K562 (cell line): ENCODE measurements at regions not wholly inside any gene's neighbourhood (a gene's known extent, or its start where the extent isn't known, plus 50 kb on each side); places are given as distances from the start of the nearest gene placed in this dataset.

Experiments used
- ATAC-seq: fragments of 200-7000 bp; cut with Tn5 transposase; 3 replicates; pipeline ENCODE4 v1.9.1; 2020; ENCODE audit warnings: moderate library complexity
- BruUV-seq: library from RNA; stranded (reverse); fragments of 400-500 nt; replicated peaks from 2 replicates; lab custom pipeline; 2021; lab: Mats Ljungman, UMichigan
- CTCF ChIA-PET: fragments of 300-600 bp; formaldehyde crosslinking; extraction: SDS; loops from one replicate; lab custom pipeline; 2021; ENCODE audit warnings: low intra/inter-chr PET ratio; lab: Yijun Ruan, JAX
- POLR2A ChIA-PET: fragments of 300-600, 350-650 bp; sonication (Branson Sonifier 250); formaldehyde crosslinking; extraction: SDS; loops from one replicate; lab custom pipeline; 2021; ENCODE audit warnings: antibody characterized with exemption, inconsistent platforms; lab: Yijun Ruan, JAX
- DNase-seq, 4 experiments: peaks; one replicate each; pipeline versions ENCODE4 v3.0.0 to v3.0.0-alpha.2; 2011 to 2018; ENCODE audit warnings: low spot score in 3 of 4, mixed read lengths in 3 of 4; ENCODE audit errors: extremely low read depth in 1 of 4
- FAIRE-seq: peaks from 2 replicates; lab custom pipeline; 2011; peaks lifted over from hg19 to GRCh38; lab: Jason Lieb, UNC
- H2AFZ ChIP-seq: 2 replicates; pipeline ENCODE4 v1.6.0; 2011; ENCODE audit warnings: low read depth, low read length, control low read depth, inconsistent platforms
- H3K27ac ChIP-seq: fragments of 200-600 bp; 3 replicates; pipeline ENCODE4 v1.8.0; 2011; ENCODE audit warnings: low read depth, mild to moderate bottlenecking, control low read depth, inconsistent platforms, low read length, moderate library complexity, mixed read lengths; ENCODE audit errors: extremely low read depth
- H3K27me3 ChIP-seq, 2 experiments: fragments of 300-600 bp in 1 of 2; 2 replicates in 1 of 2; 3 replicates in 1 of 2; pipeline versions ENCODE4 v1.6.0 to v1.8.0; 2011; ENCODE audit warnings: inconsistent platforms in 2 of 2, low read length in 2 of 2, mild to moderate bottlenecking in 1 of 2, mixed read lengths in 1 of 2, moderate library complexity in 1 of 2; ENCODE audit not compliant: control insufficient read depth in 2 of 2, insufficient read depth in 2 of 2
- H3K36me3 ChIP-seq: fragments of 300-600 bp; 3 replicates; pipeline ENCODE4 v1.8.0; 2011; ENCODE audit warnings: mild to moderate bottlenecking, low read length, inconsistent platforms; ENCODE audit not compliant: control insufficient read depth, insufficient read depth
- H3K4me1 ChIP-seq, 2 experiments: fragments of 200-600 bp in 1 of 2; replicated peaks in 1 of 2; 2 replicates in 1 of 2; 3 replicates in 1 of 2; pipeline versions ENCODE4 v1.5.1 to v1.8.0; 2011; ENCODE audit warnings: inconsistent platforms in 2 of 2, low read length in 2 of 2, mild to moderate bottlenecking in 1 of 2, mixed read lengths in 1 of 2, moderate library complexity in 1 of 2; ENCODE audit not compliant: control insufficient read depth in 2 of 2, insufficient read depth in 2 of 2
- H3K4me2 ChIP-seq: 2 replicates; pipeline ENCODE4 v1.6.1; 2011; ENCODE audit warnings: low read length, control low read depth, inconsistent platforms, mixed read lengths; ENCODE audit not compliant: insufficient read depth
- H3K4me3 ChIP-seq: fragments of 200-600 bp; sonication (generic), shearing (Covaris generic); 2 replicates; pipeline ENCODE4 v1.5.1; 2016; ENCODE audit warnings: control low read depth, inconsistent platforms
- H3K79me2 ChIP-seq: fragments of 200-600 bp; 3 replicates; pipeline ENCODE4 v1.8.0; 2011; ENCODE audit warnings: low read length, inconsistent platforms; ENCODE audit not compliant: control insufficient read depth, insufficient read depth
- H3K9ac ChIP-seq, 2 experiments: 2 replicates each; pipeline versions ENCODE4 v1.6.0 to v1.6.1; 2011; ENCODE audit warnings: low read depth in 2 of 2, low read length in 2 of 2, control low read depth in 1 of 2, inconsistent platforms in 1 of 2, mild to moderate bottlenecking in 1 of 2, mixed read lengths in 1 of 2; ENCODE audit not compliant: insufficient read depth in 1 of 2
- H3K9me1 ChIP-seq: one replicate; pipeline ENCODE4 v1.6.0; 2011; ENCODE audit warnings: inconsistent platforms, mild to moderate bottlenecking, low read length, moderate library complexity; ENCODE audit not compliant: control insufficient read depth, insufficient read depth
- H3K9me3 ChIP-seq: replicated peaks from 2 replicates; pipeline ENCODE4 v1.5.1; 2011; ENCODE audit warnings: low read depth, low read length, inconsistent platforms; ENCODE audit not compliant: control insufficient read depth, insufficient read depth
- H4K20me1 ChIP-seq: replicated peaks from 2 replicates; pipeline ENCODE4 v1.6.1; 2011; ENCODE audit warnings: low read length, inconsistent platforms, mixed read lengths; ENCODE audit not compliant: control insufficient read depth, insufficient read depth
- ELF1 ChIP-seq: fragments of 200-800 bp; sonication (Bioruptor generic); IDR thresholded peaks from 2 replicates; pipeline ENCODE4 v1.6.1; 2016; ENCODE audit warnings: missing genetic modification characterization, missing compliant biosample characterization
- EZH2 ChIP-seq: IDR thresholded peaks from 2 replicates; pipeline ENCODE4 v1.6.1; 2012; ENCODE audit warnings: low read depth, mild to moderate bottlenecking, inconsistent platforms, low read length, borderline replicate concordance
- FOXA3 ChIP-seq, 2 experiments: fragments of 450-650 bp in 1 of 2; sonication (generic) in 1 of 2; formaldehyde crosslinking; IDR thresholded peaks in 1 of 2; conservative IDR thresholded peaks in 1 of 2; 2 replicates each; pipeline versions ENCODE4 v1.4.0 to v1.8.0; 2020 to 2022; ENCODE audit warnings: mild to moderate bottlenecking in 2 of 2, missing genetic modification reagents in 1 of 2
- NUFIP1 ChIP-seq: fragments of 450-650 bp; IDR thresholded peaks from 2 replicates; pipeline ENCODE4 v1.6.1; 2018; ENCODE audit not compliant: partially characterized antibody
- PHF21A ChIP-seq: fragments of 450-650 bp; IDR thresholded peaks from 2 replicates; pipeline ENCODE4 v1.6.1; 2017; ENCODE audit warnings: low read depth, borderline replicate concordance
- PYGO2 ChIP-seq: fragments of 450-650 bp; IDR thresholded peaks from 2 replicates; pipeline ENCODE4 v1.6.1; 2016; ENCODE audit warnings: mild to moderate bottlenecking, missing genetic modification characterization, moderate library complexity, missing compliant biosample characterization
- U2AF1 ChIP-seq: fragments of 200-400 bp; formaldehyde crosslinking; optimal IDR thresholded peaks from 2 replicates; pipeline ENCODE3; 2017; ENCODE audit warnings: mild to moderate bottlenecking, low read depth, low read length, moderate library complexity
- ZNF311 ChIP-seq: fragments of 250-450 bp; sonication (Bioruptor Pico); IDR thresholded peaks from 2 replicates; pipeline ENCODE4 v1.4.0; 2020; ENCODE audit warnings: mild to moderate bottlenecking, moderate library complexity
- ZNF583 ChIP-seq: fragments of 250-450 bp; sonication (Bioruptor Pico); IDR thresholded peaks from 2 replicates; pipeline ENCODE4 v1.4.0; 2020
- WGBS: fragments of 100-300 bp; shearing (Covaris generic); methylation state at CpG from one replicate; pipeline ENCODE4 v1.1.6; 2016; ENCODE audit warnings: low coverage, mixed read lengths; ENCODE audit not compliant: insufficient coverage; ENCODE audit errors: missing lambda C conversion rate; 5-methylcytosine and 5-hydroxymethylcytosine counted together
- in situ Hi-C: fragments of 300-500 bp; cut with MboI; formaldehyde crosslinking; loops from 4 replicates; pipeline ENCODE4 v1.15.0; 2018; ENCODE audit warnings: inconsistent platforms, mixed read lengths
- intact Hi-C: fragments of 100-400 bp; cut with micrococcal nuclease; formaldehyde crosslinking; loops from 2 replicates; pipeline ENCODE4 v1.14.2; 2022
- TF ChIP-seq, protein P1 (sequence below): fragments of 450-650 bp; IDR thresholded peaks from 2 replicates; pipeline ENCODE4 v1.6.1; 2016; ENCODE audit warnings: borderline replicate concordance
- TF ChIP-seq, protein P2 (sequence below): sonication (generic); formaldehyde crosslinking; IDR thresholded peaks from 2 replicates; pipeline ENCODE4 v1.8.0; 2022; ENCODE audit warnings: missing genetic modification reagents, mild to moderate bottlenecking, borderline replicate concordance

DNA sequence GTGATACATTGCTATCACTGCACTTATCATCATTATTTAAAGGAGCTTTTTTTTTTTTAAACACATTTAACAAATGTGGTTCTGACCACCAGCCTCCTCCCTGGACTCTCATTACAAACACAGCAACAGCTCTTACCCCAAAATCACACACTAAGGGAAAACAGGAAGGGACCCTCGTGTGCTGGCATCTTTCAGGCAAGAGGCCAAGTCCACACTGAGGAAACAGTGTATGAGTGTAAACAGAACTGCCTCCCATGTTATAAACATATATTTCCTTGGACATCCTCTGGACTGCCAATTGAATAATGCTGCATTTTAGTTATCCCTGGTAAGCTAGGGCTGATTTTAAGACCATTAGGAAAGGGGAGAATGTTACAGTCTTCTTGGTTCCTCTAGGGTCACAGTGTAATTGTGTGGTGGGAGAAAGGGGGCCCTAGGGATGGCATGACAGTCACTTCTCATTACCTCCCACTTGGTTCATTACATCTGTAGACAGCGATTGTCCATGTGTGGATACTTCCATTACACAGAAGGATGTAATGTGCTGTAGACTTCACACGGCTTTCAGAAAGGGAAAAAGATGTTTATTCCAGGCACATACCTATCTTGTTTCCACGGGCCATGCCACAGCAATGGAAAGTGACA, 244.6 kb upstream of the TET2 start:
- CTCF ChIA-PET: no interaction called here
- in situ Hi-C loops: no loop called here
- no peak for DNase-seq

More for the DNA sequence above, 244.6 kb upstream of the TET2 start:
- intact Hi-C loops: no loop called here
- Histone ChIP-seq H3K9me3 (no peaks in the 10 kb centered on the region), H3K9me1 (no peaks in the 10 kb centered on the region), H2AFZ (no peak overlapping the region), H3K79me2 (no peaks in the 10 kb centered on the region), H3K9ac (no peak overlapping the region), H3K4me2 (no peak overlapping the region), H4K20me1 (no peaks in the 10 kb centered on the region), H3K4me1 (no peaks in the 10 kb centered on the region), H3K4me3 (no peak overlapping the region), H3K27me3 (no peaks in the 10 kb centered on the region), H3K36me3 (no peaks in the 10 kb centered on the region), H3K27ac (no peak overlapping the region)
- TF ChIP-seq PHF21A (no peak), EZH2 (no peak), ZNF311 (CRISPR knock-in tag) (no peak), NUFIP1 (no peak), ELF1 (tag) (no peak), U2AF1 (no peak), ZNF583 (CRISPR knock-in tag) (no peak), FOXA3 (CRISPR knock-in tag; conservative IDR thresholded peaks at IDR 0.05 in 1 of 2, IDR thresholded peaks at IDR 0.05 in 1 of 2) (no peak), PYGO2 (no peak)
- TF ChIP-seq, protein P1, sequence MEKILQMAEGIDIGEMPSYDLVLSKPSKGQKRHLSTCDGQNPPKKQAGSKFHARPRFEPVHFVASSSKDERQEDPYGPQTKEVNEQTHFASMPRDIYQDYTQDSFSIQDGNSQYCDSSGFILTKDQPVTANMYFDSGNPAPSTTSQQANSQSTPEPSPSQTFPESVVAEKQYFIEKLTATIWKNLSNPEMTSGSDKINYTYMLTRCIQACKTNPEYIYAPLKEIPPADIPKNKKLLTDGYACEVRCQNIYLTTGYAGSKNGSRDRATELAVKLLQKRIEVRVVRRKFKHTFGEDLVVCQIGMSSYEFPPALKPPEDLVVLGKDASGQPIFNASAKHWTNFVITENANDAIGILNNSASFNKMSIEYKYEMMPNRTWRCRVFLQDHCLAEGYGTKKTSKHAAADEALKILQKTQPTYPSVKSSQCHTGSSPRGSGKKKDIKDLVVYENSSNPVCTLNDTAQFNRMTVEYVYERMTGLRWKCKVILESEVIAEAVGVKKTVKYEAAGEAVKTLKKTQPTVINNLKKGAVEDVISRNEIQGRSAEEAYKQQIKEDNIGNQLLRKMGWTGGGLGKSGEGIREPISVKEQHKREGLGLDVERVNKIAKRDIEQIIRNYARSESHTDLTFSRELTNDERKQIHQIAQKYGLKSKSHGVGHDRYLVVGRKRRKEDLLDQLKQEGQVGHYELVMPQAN: no peak
- TF ChIP-seq, protein P2, sequence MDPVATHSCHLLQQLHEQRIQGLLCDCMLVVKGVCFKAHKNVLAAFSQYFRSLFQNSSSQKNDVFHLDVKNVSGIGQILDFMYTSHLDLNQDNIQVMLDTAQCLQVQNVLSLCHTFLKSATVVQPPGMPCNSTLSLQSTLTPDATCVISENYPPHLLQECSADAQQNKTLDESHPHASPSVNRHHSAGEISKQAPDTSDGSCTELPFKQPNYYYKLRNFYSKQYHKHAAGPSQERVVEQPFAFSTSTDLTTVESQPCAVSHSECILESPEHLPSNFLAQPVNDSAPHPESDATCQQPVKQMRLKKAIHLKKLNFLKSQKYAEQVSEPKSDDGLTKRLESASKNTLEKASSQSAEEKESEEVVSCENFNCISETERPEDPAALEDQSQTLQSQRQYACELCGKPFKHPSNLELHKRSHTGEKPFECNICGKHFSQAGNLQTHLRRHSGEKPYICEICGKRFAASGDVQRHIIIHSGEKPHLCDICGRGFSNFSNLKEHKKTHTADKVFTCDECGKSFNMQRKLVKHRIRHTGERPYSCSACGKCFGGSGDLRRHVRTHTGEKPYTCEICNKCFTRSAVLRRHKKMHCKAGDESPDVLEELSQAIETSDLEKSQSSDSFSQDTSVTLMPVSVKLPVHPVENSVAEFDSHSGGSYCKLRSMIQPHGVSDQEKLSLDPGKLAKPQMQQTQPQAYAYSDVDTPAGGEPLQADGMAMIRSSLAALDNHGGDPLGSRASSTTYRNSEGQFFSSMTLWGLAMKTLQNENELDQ (CRISPR knock-in tag): no peak
- POLR2A ChIA-PET: no interaction called here
- FAIRE-seq (no peak), ATAC-seq (no peak)
- WGBS: 0% methylated on average over 4 of the region's 4 CpGs
- BruUV-seq: no TSS peak
